ENCODE measurements at regions not wholly inside any gene's neighbourhood (a gene's known extent, or its start where the extent isn't known, plus 50 kb on each side); places are given as distances from the start of the nearest gene placed in this dataset.
"Not testable (repeated sequence)": the region's sequence is repeated elsewhere in the genome, so short reads cannot be mapped to it uniquely, and the experiment has no call there.

DNA sequence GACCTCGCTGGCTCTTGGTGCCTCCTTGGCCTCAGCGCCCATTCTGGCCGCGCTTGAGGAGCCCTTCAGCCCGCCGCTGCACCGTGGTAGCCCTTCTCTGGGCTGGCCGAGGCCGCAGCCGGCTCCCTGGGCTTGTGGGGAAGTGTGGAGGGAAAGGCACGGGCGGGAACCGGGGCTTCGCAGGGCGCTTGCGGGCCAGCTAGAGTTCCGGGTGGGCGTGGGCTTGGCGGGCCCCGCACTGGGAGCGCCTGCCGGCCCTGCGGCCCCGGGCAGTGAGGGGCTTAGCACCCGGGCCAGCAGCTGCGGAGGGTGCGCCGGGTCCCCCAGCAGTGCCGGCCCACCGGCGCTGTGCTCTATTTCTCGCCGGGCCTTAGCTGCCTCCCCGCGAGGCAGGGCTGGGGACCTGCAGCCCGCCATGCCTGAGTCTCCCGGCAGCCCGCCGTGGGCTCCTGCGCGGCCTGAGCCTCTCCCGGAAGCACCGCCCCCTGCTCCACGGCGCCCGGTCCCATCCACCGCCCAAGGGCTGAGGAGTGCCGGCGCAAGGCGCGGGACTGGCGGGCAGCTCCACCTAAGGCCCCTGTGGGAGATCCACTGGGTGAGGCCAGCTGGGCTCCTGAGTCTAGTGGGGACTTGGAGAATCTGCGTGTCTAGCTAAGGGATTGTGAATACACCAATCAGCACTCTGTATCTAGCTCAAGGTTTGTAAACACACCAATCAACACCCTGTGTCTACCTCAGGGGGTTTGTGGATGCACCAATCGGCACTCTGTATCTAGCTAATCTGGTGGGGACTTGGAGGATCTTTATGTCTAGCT, 141.1 kb downstream of the SLCO4C1 start:
- H3K9ac ChIP-seq (ENCODE audit: low read length); H3K79me2 ChIP-seq (ENCODE audit: low read length); H3K36me3 ChIP-seq (replicated peaks; ENCODE audit: low read depth, low read length); H4K20me1 ChIP-seq (ENCODE audit: insufficient read depth, low read length); H2AFZ ChIP-seq (ENCODE audit: low read depth, low read length); H3K4me2 ChIP-seq (ENCODE audit: low read length); H3K27me3 ChIP-seq (ENCODE audit: low read depth, low read length); H3K9me3 ChIP-seq (ENCODE audit: insufficient read depth, low read length); H3K27ac ChIP-seq (ENCODE audit: low read length); H3K4me1 ChIP-seq (ENCODE audit: low read length); H3K4me3 ChIP-seq (ENCODE audit: low read length): not testable (repeated sequence)

DNA sequence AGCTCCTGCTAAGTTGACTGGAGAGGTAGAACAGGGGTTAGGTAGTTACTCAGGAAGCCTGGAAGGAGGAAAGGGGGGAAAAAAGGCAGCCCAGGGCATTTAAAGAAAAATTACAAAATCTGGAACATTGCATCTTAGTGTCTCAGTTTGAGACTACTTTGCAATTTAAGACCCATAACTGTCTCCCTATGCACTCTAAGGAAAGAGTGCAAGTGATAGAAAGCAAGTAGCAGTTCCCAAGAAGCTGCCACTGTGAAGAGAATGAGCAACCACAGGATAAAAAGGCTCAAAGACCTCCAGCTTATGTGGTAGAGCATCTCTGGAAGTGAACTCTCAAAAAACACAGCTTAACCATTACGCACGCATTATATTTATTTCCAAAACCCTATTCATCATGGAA, 141.8 kb downstream of the SLCO4C1 start:
- no peak overlapping the region for H2AFZ ChIP-seq (ENCODE audit: low read depth, low read length)
- no peak overlapping the region for H3K4me2 ChIP-seq (ENCODE audit: low read length)
- H3K27me3 ChIP-seq (ENCODE audit: low read depth, low read length) = no peaks in the 10 kb centered on the region

DNA sequence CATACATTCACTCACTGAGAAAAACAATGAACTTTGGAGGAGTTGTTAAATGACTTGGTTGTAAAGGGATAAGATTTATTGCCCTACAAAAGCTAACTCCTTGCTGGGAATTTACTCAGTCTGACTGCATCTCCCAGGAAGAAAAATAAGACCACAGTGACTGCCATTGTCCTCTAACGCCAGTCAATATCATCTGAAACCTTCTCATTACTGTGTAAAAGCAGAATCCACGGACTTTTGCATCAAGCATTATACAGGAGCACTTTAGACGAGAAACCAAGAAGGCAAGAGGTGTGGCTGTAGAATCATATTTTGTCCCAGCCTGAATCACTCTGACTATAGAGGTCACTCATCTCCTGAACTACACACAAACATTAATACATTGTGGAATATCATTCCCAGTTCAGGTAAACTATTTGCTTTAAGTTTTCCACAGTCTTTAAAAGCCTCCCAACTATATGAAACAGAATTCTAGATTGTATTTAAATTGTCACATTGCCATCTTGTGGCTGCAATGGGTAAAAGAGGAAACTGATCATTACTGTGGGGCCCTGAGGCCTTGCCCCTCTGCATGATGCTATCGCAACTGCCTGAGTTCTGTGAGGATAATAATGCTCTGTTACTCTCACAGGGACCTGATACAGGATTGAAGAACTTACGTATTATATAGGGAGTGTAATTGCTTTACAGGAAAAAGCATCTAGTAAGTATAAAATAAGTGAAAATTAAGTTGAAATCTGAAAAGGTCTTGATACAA, 142.9 kb downstream of the SLCO4C1 start:
- H4K20me1 ChIP-seq (ENCODE audit: insufficient read depth, low read length) = no peaks in the 10 kb centered on the region
- no peaks in the 10 kb centered on the region for H3K79me2 ChIP-seq (ENCODE audit: low read length)
- peak overlapping the region; percentile 60; the same call in 1 of the 2 replicates for H2AFZ ChIP-seq (ENCODE audit: low read depth, low read length)
- no peak overlapping the region for H3K27ac ChIP-seq (ENCODE audit: low read length)
- no peaks in the 10 kb centered on the region for H3K9me3 ChIP-seq (ENCODE audit: insufficient read depth, low read length)
- no peak overlapping the region for H3K4me3 ChIP-seq (ENCODE audit: low read length)
- TF ChIP-seq EZH2phosphoT487 (IDR thresholded peaks at IDR 0.05; ENCODE audit: low read depth) = no peak
- TF ChIP-seq, protein P1, sequence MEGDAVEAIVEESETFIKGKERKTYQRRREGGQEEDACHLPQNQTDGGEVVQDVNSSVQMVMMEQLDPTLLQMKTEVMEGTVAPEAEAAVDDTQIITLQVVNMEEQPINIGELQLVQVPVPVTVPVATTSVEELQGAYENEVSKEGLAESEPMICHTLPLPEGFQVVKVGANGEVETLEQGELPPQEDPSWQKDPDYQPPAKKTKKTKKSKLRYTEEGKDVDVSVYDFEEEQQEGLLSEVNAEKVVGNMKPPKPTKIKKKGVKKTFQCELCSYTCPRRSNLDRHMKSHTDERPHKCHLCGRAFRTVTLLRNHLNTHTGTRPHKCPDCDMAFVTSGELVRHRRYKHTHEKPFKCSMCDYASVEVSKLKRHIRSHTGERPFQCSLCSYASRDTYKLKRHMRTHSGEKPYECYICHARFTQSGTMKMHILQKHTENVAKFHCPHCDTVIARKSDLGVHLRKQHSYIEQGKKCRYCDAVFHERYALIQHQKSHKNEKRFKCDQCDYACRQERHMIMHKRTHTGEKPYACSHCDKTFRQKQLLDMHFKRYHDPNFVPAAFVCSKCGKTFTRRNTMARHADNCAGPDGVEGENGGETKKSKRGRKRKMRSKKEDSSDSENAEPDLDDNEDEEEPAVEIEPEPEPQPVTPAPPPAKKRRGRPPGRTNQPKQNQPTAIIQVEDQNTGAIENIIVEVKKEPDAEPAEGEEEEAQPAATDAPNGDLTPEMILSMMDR (IDR thresholded peaks at IDR 0.05; ENCODE audit: low read depth, low read length) = peak; percentile 62
- H3K27me3 ChIP-seq (ENCODE audit: low read depth, low read length) = no peaks in the 10 kb centered on the region
- H3K9ac ChIP-seq (ENCODE audit: low read length) = no peak overlapping the region
- H3K4me1 ChIP-seq (ENCODE audit: low read length) = no peaks in the 10 kb centered on the region
- 0 out of 2 replicates have a peak overlapping the region, but pooled peaks have one; percentile 18 for H3K4me2 ChIP-seq (ENCODE audit: low read length)
- H3K36me3 ChIP-seq (replicated peaks; ENCODE audit: low read depth, low read length) = no peaks in the 10 kb centered on the region

More for the DNA sequence above, 141.8 kb downstream of the SLCO4C1 start:
- no peak for TF ChIP-seq EZH2phosphoT487 (IDR thresholded peaks at IDR 0.05; ENCODE audit: low read depth)
- TF ChIP-seq, protein P1 (IDR thresholded peaks at IDR 0.05; ENCODE audit: low read depth, low read length) = no peak
- Histone ChIP-seq H3K4me3 (ENCODE audit: low read length) (no peak overlapping the region), H3K9ac (ENCODE audit: low read length) (no peak overlapping the region), H3K9me3 (ENCODE audit: insufficient read depth, low read length) (no peaks in the 10 kb centered on the region), H3K4me1 (ENCODE audit: low read length) (no peaks in the 10 kb centered on the region), H3K79me2 (ENCODE audit: low read length) (no peaks in the 10 kb centered on the region), H3K36me3 (replicated peaks; ENCODE audit: low read depth, low read length) (no peaks in the 10 kb centered on the region), H3K27ac (ENCODE audit: low read length) (no peak overlapping the region), H4K20me1 (ENCODE audit: insufficient read depth, low read length) (no peaks in the 10 kb centered on the region)

DNA sequence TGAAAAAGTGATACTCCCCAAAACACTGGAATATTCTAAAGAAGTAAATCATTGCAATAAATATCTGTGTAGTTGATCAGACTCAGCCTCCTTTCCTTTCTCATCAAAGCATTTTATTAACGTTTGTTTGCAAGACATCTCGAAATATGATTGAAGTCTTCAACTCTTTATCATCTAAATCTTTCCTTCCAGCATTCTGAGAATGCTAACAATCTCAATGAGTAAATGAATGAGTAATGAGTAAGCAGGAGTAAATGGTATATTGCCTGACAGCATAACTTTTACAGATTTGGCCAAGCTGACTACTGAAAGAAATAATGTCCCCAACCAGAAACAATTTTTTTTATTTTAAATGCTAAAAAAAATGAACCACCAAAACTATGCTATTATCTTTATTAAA, 157.1 kb downstream of the SLCO4C1 start:
- no peak for TF ChIP-seq EZH2phosphoT487 (IDR thresholded peaks at IDR 0.05; ENCODE audit: low read depth)
- TF ChIP-seq, protein P1 (IDR thresholded peaks at IDR 0.05; ENCODE audit: low read depth, low read length) = no peak
- H3K4me2 ChIP-seq (ENCODE audit: low read length) = no peak overlapping the region
- no peaks in the 10 kb centered on the region for H3K9me3 ChIP-seq (ENCODE audit: insufficient read depth, low read length)
- no peaks in the 10 kb centered on the region for H4K20me1 ChIP-seq (ENCODE audit: insufficient read depth, low read length)
- no peaks in the 10 kb centered on the region for H3K27me3 ChIP-seq (ENCODE audit: low read depth, low read length)
- no peaks in the 10 kb centered on the region for H3K4me1 ChIP-seq (ENCODE audit: low read length)
- no peak overlapping the region for H3K9ac ChIP-seq (ENCODE audit: low read length)
- H3K27ac ChIP-seq (ENCODE audit: low read length) = no peak overlapping the region
- no peaks in the 10 kb centered on the region for H3K36me3 ChIP-seq (replicated peaks; ENCODE audit: low read depth, low read length)
- no peak overlapping the region for H2AFZ ChIP-seq (ENCODE audit: low read depth, low read length)
- H3K4me3 ChIP-seq (ENCODE audit: low read length) = no peak overlapping the region
- no peaks in the 10 kb centered on the region for H3K79me2 ChIP-seq (ENCODE audit: low read length)

Data from OCI-LY3 (cell line).